ENCODE measurements at regions not wholly inside any gene's neighbourhood (a gene's known extent, or its start where the extent isn't known, plus 50 kb on each side); places are given as distances from the start of the nearest gene placed in this dataset.

GRCh38 chr4:104938624-104939023 is 208.1 kb upstream of the TET2 start (continued):
- no peak for TF ChIP-seq JUNB (IDR thresholded peaks at IDR 0.05)
- no peak for TF ChIP-seq EHF (CRISPR knock-in tag; IDR thresholded peaks at IDR 0.05)
- no peak for TF ChIP-seq TFCP2L1 (CRISPR knock-in tag; IDR thresholded peaks at IDR 0.05)
- no peak for TF ChIP-seq RAD21 (conservative IDR thresholded peaks at IDR 0.05 in 1 of 2, IDR thresholded peaks at IDR 0.05 in 1 of 2)

- no peaks in the 10 kb centered on the region for H3K4me1 ChIP-seq
- no peak overlapping the region for H3K4me3 ChIP-seq
- ChIA-PET CTCF (interaction anchor here (0.6 kb wide), 1 partner anchor 533 kb away, joined by 3 read pairs; no protein-coding TSS in a partner anchor), POLR2A (no interaction called here)
- no peak for ATAC-seq
- H3K4me2 ChIP-seq = no peak overlapping the region
- DNase-seq (ENCODE audit: low read depth in 1 of 2, low spot score in 1 of 2) = no peak
- 32% methylated on average over 2 of the region's 2 CpGs for WGBS (ENCODE audit: missing lambda C conversion rate)
- no peaks in the 10 kb centered on the region for H3K9me3 ChIP-seq
- FAIRE-seq = no peak
- TF ChIP-seq GATA3 (IDR thresholded peaks at IDR 0.05; ENCODE audit: borderline replicate concordance) (no peak), PBX3 (IDR thresholded peaks at IDR 0.05) (no peak), HMGXB4 (CRISPR knock-in tag; IDR thresholded peaks at IDR 0.05; ENCODE audit: borderline replicate concordance) (no peak), BHLHE40 (IDR thresholded peaks at IDR 0.05; ENCODE audit: low read depth, low read length) (no peak), HEYL (CRISPR knock-in tag; IDR thresholded peaks at IDR 0.05) (no peak), KDM5A (IDR thresholded peaks at IDR 0.05) (no peak), HES2 (IDR thresholded peaks at IDR 0.05) (no peak), RAD21 (conservative IDR thresholded peaks at IDR 0.05 in 1 of 2, IDR thresholded peaks at IDR 0.05 in 1 of 2) (no peak), ELK1 (IDR thresholded peaks at IDR 0.05; ENCODE audit: low read depth, low read length) (no peak), HOXB13 (CRISPR knock-in tag; IDR thresholded peaks at IDR 0.05; ENCODE audit: low read depth) (no peak), SMC3 (IDR thresholded peaks at IDR 0.05) (no peak), HOXA7 (CRISPR knock-in tag; IDR thresholded peaks at IDR 0.05) (no peak), ZSCAN20 (CRISPR knock-in tag; IDR thresholded peaks at IDR 0.05) (no peak), RNF2 (IDR thresholded peaks at IDR 0.05; ENCODE audit: borderline replicate concordance, low read depth) (no peak), ESRRA (IDR thresholded peaks at IDR 0.05; ENCODE audit: borderline replicate concordance, low read length) (no peak), MAX (IDR thresholded peaks at IDR 0.05) (no peak), CBX2 (IDR thresholded peaks at IDR 0.05; ENCODE audit: borderline replicate concordance, low read depth) (no peak)
- no peak overlapping the region for H3K27ac ChIP-seq
Measured at GRCh38 chr4:104940927-104941326, 205.7 kb upstream of the TET2 start.

GRCh38 chr4:104941661-104942062 is 205.0 kb upstream of the TET2 start:
- no peak overlapping the region for H3K4me2 ChIP-seq
- POLR2A ChIA-PET = no interaction called here
- DNase-seq (ENCODE audit: low read depth in 1 of 2, low spot score in 1 of 2) (no peak), ATAC-seq (no peak), FAIRE-seq (no peak)
- no peaks in the 10 kb centered on the region for H3K4me1 ChIP-seq
- no peaks in the 10 kb centered on the region for H3K9me3 ChIP-seq
- H3K4me3 ChIP-seq = no peak overlapping the region
- 11% methylated on average over 1 of the region's 1 CpG for WGBS (ENCODE audit: missing lambda C conversion rate)
- no peak overlapping the region for H3K27ac ChIP-seq
- CTCF ChIA-PET = no interaction called here
- TF ChIP-seq POLR2AphosphoS2 (conservative IDR thresholded peaks at IDR 0.05; ENCODE audit: low read length) (no peak), FOSL2 (IDR thresholded peaks at IDR 0.05) (no peak), FOSL2 (CRISPR knock-in tag; IDR thresholded peaks at IDR 0.05) (0 out of 2 replicates have a peak, but pooled peaks have one; percentile 10), MYC (IDR thresholded peaks at IDR 0.05; ENCODE audit: borderline replicate concordance, low read length) (no peak), HMGXB4 (CRISPR knock-in tag; IDR thresholded peaks at IDR 0.05; ENCODE audit: borderline replicate concordance) (no peak), TP53 (CRISPR knock-in tag; IDR thresholded peaks at IDR 0.05) (no peak), RARB (CRISPR knock-in tag; IDR thresholded peaks at IDR 0.05) (no peak), KDM5A (IDR thresholded peaks at IDR 0.05) (no peak), HEYL (CRISPR knock-in tag; IDR thresholded peaks at IDR 0.05) (no peak)

Data from A549 (cell line).